Neuronal stem cell (in vitro differentiated cells): ENCODE measurements at regions not wholly inside any gene's neighbourhood (a gene's known extent, or its start where the extent isn't known, plus 50 kb on each side); places are given as distances from the start of the nearest gene placed in this dataset.

Source experiments
- DNase-seq: peaks from one replicate; pipeline ENCODE4 v3.0.0-alpha.2; 2013; ENCODE audit warnings: low spot score
- H2AFZ ChIP-seq: one replicate; pipeline ENCODE4 v1.6.1; 2013; ENCODE audit warnings: mild to moderate bottlenecking, low read length, inconsistent platforms
- H2AK5ac ChIP-seq: 2 replicates; pipeline ENCODE4 v1.6.1; 2013; ENCODE audit warnings: low read depth, mild to moderate bottlenecking, inconsistent platforms, low read length, moderate library complexity, mixed read lengths
- H2BK120ac ChIP-seq: 2 replicates; pipeline ENCODE4 v1.6.1; 2013; ENCODE audit warnings: low read depth, mild to moderate bottlenecking, inconsistent platforms, low read length, moderate library complexity, mixed read lengths
- H2BK12ac ChIP-seq: one replicate; pipeline ENCODE4 v1.6.1; 2013; ENCODE audit warnings: low read length, inconsistent platforms
- H2BK15ac ChIP-seq: 2 replicates; pipeline ENCODE4 v1.6.1; 2013; ENCODE audit warnings: mild to moderate bottlenecking, low read length, inconsistent platforms, mixed read lengths
- H2BK5ac ChIP-seq: one replicate; pipeline ENCODE4 v1.6.1; 2013; ENCODE audit warnings: inconsistent platforms, mild to moderate bottlenecking, low read length, moderate library complexity
- H3K14ac ChIP-seq: one replicate; pipeline ENCODE4 v1.6.1; 2013; ENCODE audit warnings: low read length, inconsistent platforms
- H3K18ac ChIP-seq: 2 replicates; pipeline ENCODE4 v1.6.1; 2013; ENCODE audit warnings: low read length, inconsistent platforms
- H3K23ac ChIP-seq: 2 replicates; pipeline ENCODE4 v1.6.1; 2013; ENCODE audit warnings: low read depth, mild to moderate bottlenecking, mixed read lengths, low read length, inconsistent platforms; ENCODE audit not compliant: poor library complexity
- H3K27ac ChIP-seq: replicated peaks from 3 replicates; pipeline ENCODE4 v1.5.1; 2013; ENCODE audit warnings: low read length, inconsistent platforms
- H3K27me3 ChIP-seq, 3 experiments: 2 replicates each; pipeline ENCODE4 v1.6.1; 2013; ENCODE audit warnings: low read length in 3 of 3, mild to moderate bottlenecking in 2 of 3, inconsistent platforms in 1 of 3, low read depth in 1 of 3, mixed read lengths in 1 of 3, moderate library complexity in 1 of 3; ENCODE audit not compliant: control insufficient read depth in 3 of 3, insufficient read depth in 3 of 3
- H3K36me3 ChIP-seq, 2 donors: replicated peaks in 1 of 2; 2 replicates each; pipeline ENCODE4 v1.6.1; 2013; ENCODE audit warnings: low read length in 2 of 2; ENCODE audit not compliant: control insufficient read depth in 2 of 2, insufficient read depth in 2 of 2
- H3K4ac ChIP-seq: 2 replicates; pipeline ENCODE4 v1.6.1; 2013; ENCODE audit warnings: inconsistent platforms, mild to moderate bottlenecking, low read length, moderate library complexity
- H3K4me1 ChIP-seq, 2 donors: 1 replicate in 1 of 2; 2 replicates in 1 of 2; pipeline ENCODE4 v1.6.1; 2013; ENCODE audit warnings: low read length in 2 of 2, low read depth in 1 of 2; ENCODE audit not compliant: control insufficient read depth in 2 of 2, insufficient read depth in 1 of 2
- H3K4me2 ChIP-seq: one replicate; pipeline ENCODE4 v1.6.1; 2013; ENCODE audit warnings: mild to moderate bottlenecking, low read length, inconsistent platforms; ENCODE audit not compliant: insufficient read depth, poor library complexity, severe bottlenecking
- H3K4me3 ChIP-seq, 2 donors: 2 replicates each; pipeline ENCODE4 v1.5.1; 2013; ENCODE audit warnings: low read length in 2 of 2, mild to moderate bottlenecking in 2 of 2, inconsistent platforms in 1 of 2, moderate library complexity in 1 of 2
- H3K79me1 ChIP-seq: one replicate; pipeline ENCODE4 v1.6.1; 2013; ENCODE audit warnings: low read depth, mild to moderate bottlenecking, inconsistent platforms, low read length, moderate library complexity
- H3K9ac ChIP-seq: one replicate; pipeline ENCODE4 v1.6.1; 2013; ENCODE audit warnings: mild to moderate bottlenecking, low read depth, low read length, inconsistent platforms; ENCODE audit not compliant: poor library complexity
- H3K9me3 ChIP-seq, 2 donors: replicated peaks in 1 of 2; 2 replicates each; pipeline versions ENCODE3 to v1.6.1; 2013; ENCODE audit warnings: low read length in 2 of 2, mild to moderate bottlenecking in 2 of 2, inconsistent platforms in 1 of 2, low read depth in 1 of 2, mixed read lengths in 1 of 2, moderate library complexity in 1 of 2; ENCODE audit not compliant: control insufficient read depth in 2 of 2, insufficient read depth in 1 of 2
- H4K8ac ChIP-seq: one replicate; pipeline ENCODE4 v1.6.1; 2013; ENCODE audit warnings: low read depth, mild to moderate bottlenecking, inconsistent platforms, low read length, moderate library complexity
- H4K91ac ChIP-seq: one replicate; pipeline ENCODE4 v1.6.1; 2013; ENCODE audit warnings: low read length, low read depth, mild to moderate bottlenecking, inconsistent platforms; ENCODE audit not compliant: poor library complexity
- WGBS, 2 donors: extraction: QIAGEN DNeasy Blood & Tissue Kit; methylation state at CpG; one replicate each; pipeline ENCODE4 v1.1.7; 2013; ENCODE audit warnings: missing lambda C conversion rate in 2 of 2, mixed read lengths in 1 of 2; ENCODE audit not compliant: insufficient read length in 2 of 2, insufficient replicate concordance in 1 of 2; ENCODE audit errors: extremely low coverage in 2 of 2; 5-methylcytosine and 5-hydroxymethylcytosine counted together

DNA sequence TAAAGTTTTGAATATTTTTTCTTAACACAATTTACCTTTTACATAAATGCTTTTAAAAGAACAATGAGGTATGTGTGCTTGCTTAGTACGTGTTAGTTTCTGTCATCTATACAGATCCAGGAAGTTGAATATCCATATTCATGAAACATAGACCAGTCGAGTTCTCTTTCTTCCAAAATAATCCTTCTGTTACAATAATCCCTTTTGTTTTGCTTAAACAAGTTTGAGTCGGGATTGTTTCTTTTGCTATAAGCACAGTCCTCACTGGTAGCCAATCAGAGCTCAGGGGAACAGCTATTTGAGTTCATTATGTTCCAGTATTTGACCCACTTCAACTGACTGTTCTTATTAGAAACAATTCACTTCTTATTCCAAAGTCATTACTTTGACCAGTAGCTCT is 214.7 kb upstream of the FLRT2 start:
- H3K27me3 ChIP-seq, result no peaks in the 10 kb centered on the region
- peak overlapping the region; percentile 50 for H2AFZ ChIP-seq
- H2BK5ac ChIP-seq, result no peak overlapping the region
- H3K4ac ChIP-seq, result no peak overlapping the region
- no peak overlapping the region for H3K14ac ChIP-seq
- no peak overlapping the region for H4K8ac ChIP-seq
- H4K91ac ChIP-seq, result no peak overlapping the region
- no peak overlapping the region for H3K23ac ChIP-seq
- H2BK15ac ChIP-seq, result no peak overlapping the region
- no peak overlapping the region for H3K27ac ChIP-seq
- no peak overlapping the region for H3K4me2 ChIP-seq
- no peak overlapping the region for H3K9ac ChIP-seq
- no peak overlapping the region for H2AK5ac ChIP-seq
- H3K9me3 ChIP-seq, result peaks cover 0 to 4% of the 10 kb centered on the region in 2 donors
- H3K79me1 ChIP-seq, result no peaks in the 10 kb centered on the region
- H3K36me3 ChIP-seq, result no peaks in the 10 kb centered on the region
- no peak overlapping the region for H3K4me3 ChIP-seq
- no peak overlapping the region for H3K18ac ChIP-seq
- no peak overlapping the region for H2BK12ac ChIP-seq
- DNase-seq, result no peak
- no CpG with 5 or more reads among the region's 3 CpGs for WGBS, 2 donors
- no peak overlapping the region for H2BK120ac ChIP-seq
- peaks cover 4 to 12% of the 10 kb centered on the region in 2 donors for H3K4me1 ChIP-seq

DNA sequence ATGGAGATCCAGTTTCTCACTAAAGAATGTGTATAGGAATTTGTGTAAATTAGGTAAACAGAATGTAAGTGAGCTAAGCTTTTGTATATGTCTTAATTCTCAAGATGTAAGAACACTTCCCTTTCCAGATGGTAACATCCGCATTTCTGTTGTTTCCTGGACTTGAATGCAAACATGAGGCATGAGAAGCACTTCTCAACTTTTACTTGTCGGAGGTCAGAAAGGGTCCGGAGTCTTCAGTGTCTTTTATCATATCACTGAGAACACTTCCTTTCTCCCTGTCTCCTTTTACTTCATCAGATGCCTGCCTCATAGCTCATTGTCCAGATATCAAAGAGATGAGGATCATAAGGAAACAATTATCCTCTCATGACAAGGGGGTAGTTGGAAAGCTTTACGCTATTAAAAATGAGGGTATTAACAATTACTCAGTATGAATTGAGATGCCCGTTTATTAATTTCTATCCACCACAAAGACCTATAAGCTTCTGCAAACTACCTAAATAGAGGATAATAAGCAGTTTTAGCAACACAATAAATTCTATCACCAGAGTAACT is 214.1 kb upstream of the FLRT2 start:
- no peak overlapping the region for H3K23ac ChIP-seq
- H3K4me1 ChIP-seq, result peaks cover 4 to 12% of the 10 kb centered on the region in 2 donors
- no peaks in the 10 kb centered on the region for H3K79me1 ChIP-seq
- H2BK15ac ChIP-seq, result no peak overlapping the region
- no peak overlapping the region for H4K8ac ChIP-seq
- H3K27me3 ChIP-seq, result no peaks in the 10 kb centered on the region
- no CpG with 5 or more reads among the region's 5 CpGs for WGBS, 2 donors
- no peaks in the 10 kb centered on the region for H3K36me3 ChIP-seq
- H3K18ac ChIP-seq, result no peak overlapping the region
- no peak overlapping the region for H2BK5ac ChIP-seq
- H3K4ac ChIP-seq, result no peak overlapping the region
- H3K4me3 ChIP-seq, result no peak overlapping the region
- no peak overlapping the region for H2BK12ac ChIP-seq
- no peak overlapping the region for H3K4me2 ChIP-seq
- no peak overlapping the region for H2AK5ac ChIP-seq
- peaks cover 0 to 4% of the 10 kb centered on the region in 2 donors for H3K9me3 ChIP-seq
- H2AFZ ChIP-seq, result peak overlapping the region; percentile 50
- no peak overlapping the region for H4K91ac ChIP-seq
- DNase-seq, result no peak
- H3K14ac ChIP-seq, result no peak overlapping the region
- H2BK120ac ChIP-seq, result no peak overlapping the region
- no peak overlapping the region for H3K27ac ChIP-seq
- no peak overlapping the region for H3K9ac ChIP-seq

DNA sequence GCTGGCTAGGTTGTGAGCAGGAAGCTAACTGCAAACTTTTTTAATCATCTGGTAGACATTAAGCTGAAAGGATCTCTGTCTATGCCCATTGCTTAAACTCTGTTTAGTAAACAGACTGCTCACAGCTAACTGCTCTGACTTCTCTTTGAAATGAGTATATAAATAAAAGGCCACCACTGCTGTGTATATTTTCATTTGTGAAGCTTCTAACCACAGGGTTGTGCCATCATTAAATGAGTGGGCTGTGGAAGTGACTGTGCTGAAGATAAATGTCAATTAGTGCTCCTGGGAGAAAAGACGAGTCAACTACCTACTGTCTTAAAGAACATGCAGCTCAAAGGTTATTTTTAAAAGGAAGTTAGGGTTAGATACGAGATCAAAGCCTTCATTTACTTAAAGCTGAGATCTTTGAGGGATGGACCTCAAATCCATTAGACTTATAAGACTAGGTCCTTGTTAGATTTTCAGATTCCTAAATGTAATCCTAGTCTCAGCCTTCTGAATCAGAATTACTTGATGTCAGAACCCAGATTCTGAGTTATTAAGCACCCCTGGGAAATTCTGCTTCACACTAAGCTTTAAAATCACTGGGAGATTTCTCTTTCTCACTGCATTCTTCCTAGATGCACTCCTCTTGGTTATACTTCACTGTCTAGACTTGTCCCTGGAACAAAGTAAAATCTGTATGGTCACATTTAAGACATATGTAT is 213.1 kb upstream of the FLRT2 start:
- H2BK5ac ChIP-seq, result no peak overlapping the region
- no CpG with 5 or more reads among the region's 2 CpGs for WGBS, 2 donors
- no peak overlapping the region for H3K18ac ChIP-seq
- no peak for DNase-seq
- H3K79me1 ChIP-seq, result no peaks in the 10 kb centered on the region
- H2BK12ac ChIP-seq, result no peak overlapping the region
- no peak overlapping the region for H3K4me2 ChIP-seq
- no peaks in the 10 kb centered on the region for H3K36me3 ChIP-seq
- no peak overlapping the region for H3K9ac ChIP-seq
- H2BK120ac ChIP-seq, result no peak overlapping the region
- no peaks in the 10 kb centered on the region for H3K27me3 ChIP-seq
- peaks cover 0 to 4% of the 10 kb centered on the region in 2 donors for H3K9me3 ChIP-seq
- H3K4me1 ChIP-seq, result peaks cover 4 to 12% of the 10 kb centered on the region in 2 donors
- H4K8ac ChIP-seq, result no peak overlapping the region
- no peak overlapping the region for H3K27ac ChIP-seq
- H2BK15ac ChIP-seq, result no peak overlapping the region
- H3K4me3 ChIP-seq, result no peak overlapping the region
- no peak overlapping the region for H3K14ac ChIP-seq
- no peak overlapping the region for H4K91ac ChIP-seq
- no peak overlapping the region for H3K23ac ChIP-seq
- H2AK5ac ChIP-seq, result no peak overlapping the region
- H2AFZ ChIP-seq, result no peak overlapping the region
- no peak overlapping the region for H3K4ac ChIP-seq

DNA sequence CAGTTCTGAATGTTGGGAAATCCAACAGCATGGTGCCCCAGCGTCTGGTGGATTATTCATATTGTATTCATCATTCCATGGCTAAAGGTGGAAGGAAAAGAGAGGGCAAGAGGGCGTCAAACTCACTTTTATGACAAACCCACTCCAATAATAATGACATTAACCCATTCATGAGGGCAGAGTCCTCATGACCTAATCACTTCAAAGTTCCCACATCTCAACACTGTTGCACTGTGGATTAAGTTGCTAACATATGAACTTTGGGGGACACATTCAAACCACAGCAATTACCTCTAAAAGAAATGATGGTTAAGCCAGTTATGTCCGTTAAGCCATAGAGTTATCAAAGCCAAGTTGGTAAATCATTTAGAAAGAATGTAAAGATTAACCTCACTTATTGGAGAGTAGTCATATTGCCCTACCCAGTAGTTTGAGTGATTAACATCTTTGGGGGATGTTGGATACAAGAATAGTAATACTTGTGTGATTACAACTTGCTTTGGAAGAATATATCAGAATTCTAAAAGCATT is 212.4 kb upstream of the FLRT2 start:
- peaks cover 0 to 4% of the 10 kb centered on the region in 2 donors for H3K9me3 ChIP-seq
- no peak overlapping the region for H4K91ac ChIP-seq
- H3K27me3 ChIP-seq, result no peaks in the 10 kb centered on the region
- H3K9ac ChIP-seq, result no peak overlapping the region
- no peak overlapping the region for H2AK5ac ChIP-seq
- no peak overlapping the region for H4K8ac ChIP-seq
- H3K36me3 ChIP-seq, result no peaks in the 10 kb centered on the region
- no CpG with 5 or more reads among the region's 3 CpGs for WGBS, 2 donors
- H3K79me1 ChIP-seq, result no peaks in the 10 kb centered on the region
- H3K23ac ChIP-seq, result no peak overlapping the region
- no peak overlapping the region for H3K18ac ChIP-seq
- H3K4me3 ChIP-seq, result no peak overlapping the region
- H2BK5ac ChIP-seq, result no peak overlapping the region
- H2BK120ac ChIP-seq, result no peak overlapping the region
- H3K4me2 ChIP-seq, result no peak overlapping the region
- H3K14ac ChIP-seq, result no peak overlapping the region
- no peak overlapping the region for H2BK12ac ChIP-seq
- no peak overlapping the region for H3K4ac ChIP-seq
- H3K27ac ChIP-seq, result no peak overlapping the region
- no peak overlapping the region for H2AFZ ChIP-seq
- DNase-seq, result no peak
- H3K4me1 ChIP-seq, result peaks cover 4 to 12% of the 10 kb centered on the region in 2 donors
- no peak overlapping the region for H2BK15ac ChIP-seq
